ENCODE measurements at regions not wholly inside any gene's neighbourhood (a gene's known extent, or its start where the extent isn't known, plus 50 kb on each side); places are given as distances from the start of the nearest gene placed in this dataset.

GRCh38 chr6:121830736-121831135, 395.3 kb downstream of the GJA1 start:
- H3K4me3 ChIP-seq (ENCODE audit: low read depth, low read length): no peak overlapping the region
- TF ChIP-seq CTCF (IDR thresholded peaks at IDR 0.05; ENCODE audit: low read depth, low read length): no peak
- DNase-seq: no peak
- no peaks in the 10 kb centered on the region for H3K9me3 ChIP-seq (ENCODE audit: severe bottlenecking)
- no peaks in the 10 kb centered on the region for H3K36me3 ChIP-seq
- no peaks in the 10 kb centered on the region for H3K27me3 ChIP-seq (ENCODE audit: insufficient read depth, low read depth, severe bottlenecking)
- H3K27ac ChIP-seq: no peak overlapping the region

GRCh38 chr6:121835662-121836061, 400.2 kb downstream of the GJA1 start:
- Histone ChIP-seq H3K9me3 (ENCODE audit: severe bottlenecking) (no peaks in the 10 kb centered on the region), H3K27ac (no peak overlapping the region), H3K27me3 (ENCODE audit: insufficient read depth, low read depth, severe bottlenecking) (no peaks in the 10 kb centered on the region), H3K36me3 (no peaks in the 10 kb centered on the region), H3K4me3 (ENCODE audit: low read depth, low read length) (no peak overlapping the region)
- no peak for DNase-seq
- no peak for TF ChIP-seq CTCF (IDR thresholded peaks at IDR 0.05; ENCODE audit: low read depth, low read length)

GRCh38 chr6:121837545-121838229, 402.2 kb downstream of the GJA1 start:
- DNase-seq: no peak
- no peak for TF ChIP-seq CTCF (IDR thresholded peaks at IDR 0.05; ENCODE audit: low read depth, low read length)
- Histone ChIP-seq H3K36me3 (no peaks in the 10 kb centered on the region), H3K4me3 (ENCODE audit: low read depth, low read length) (no peak overlapping the region), H3K27ac (no peak overlapping the region), H3K27me3 (ENCODE audit: insufficient read depth, low read depth, severe bottlenecking) (no peaks in the 10 kb centered on the region), H3K9me3 (ENCODE audit: severe bottlenecking) (no peaks in the 10 kb centered on the region)

- H3K4me3 ChIP-seq (ENCODE audit: low read depth, low read length): no peak overlapping the region
- no peaks in the 10 kb centered on the region for H3K27me3 ChIP-seq (ENCODE audit: insufficient read depth, low read depth, severe bottlenecking)
- H3K9me3 ChIP-seq (ENCODE audit: severe bottlenecking): no peaks in the 10 kb centered on the region
- no peak overlapping the region for H3K27ac ChIP-seq
- DNase-seq: no peak
- H3K36me3 ChIP-seq: no peaks in the 10 kb centered on the region
- TF ChIP-seq CTCF (IDR thresholded peaks at IDR 0.05; ENCODE audit: low read depth, low read length): no peak
Measured at GRCh38 chr6:121838842-121839241, 403.4 kb downstream of the GJA1 start.

GRCh38 chr6:121839896-121840295, 404.4 kb downstream of the GJA1 start:
- no peak for TF ChIP-seq CTCF (IDR thresholded peaks at IDR 0.05; ENCODE audit: low read depth, low read length)
- DNase-seq: no peak
- H3K9me3 ChIP-seq (ENCODE audit: severe bottlenecking): no peaks in the 10 kb centered on the region
- H3K4me3 ChIP-seq (ENCODE audit: low read depth, low read length): no peak overlapping the region
- no peak overlapping the region for H3K27ac ChIP-seq
- H3K36me3 ChIP-seq: no peaks in the 10 kb centered on the region
- no peaks in the 10 kb centered on the region for H3K27me3 ChIP-seq (ENCODE audit: insufficient read depth, low read depth, severe bottlenecking)

- no peaks in the 10 kb centered on the region for H3K27me3 ChIP-seq (ENCODE audit: insufficient read depth, low read depth, severe bottlenecking)
- H3K27ac ChIP-seq: no peak overlapping the region
- no peaks in the 10 kb centered on the region for H3K9me3 ChIP-seq (ENCODE audit: severe bottlenecking)
- no peak for DNase-seq
- TF ChIP-seq CTCF (IDR thresholded peaks at IDR 0.05; ENCODE audit: low read depth, low read length): no peak
- no peaks in the 10 kb centered on the region for H3K36me3 ChIP-seq
- H3K4me3 ChIP-seq (ENCODE audit: low read depth, low read length): no peak overlapping the region
Measured at GRCh38 chr6:121844898-121845297, 409.5 kb downstream of the GJA1 start.

Data from WERI-Rb-1 (cell line).